GM21367 (cell line): ENCODE measurements at regions not wholly inside any gene's neighbourhood (a gene's known extent, or its start where the extent isn't known, plus 50 kb on each side); places are given as distances from the start of the nearest gene placed in this dataset.
"Not testable (repeated sequence)": the region's sequence is repeated elsewhere in the genome, so short reads cannot be mapped to it uniquely, and the experiment has no call there.

Source experiments
- ATAC-seq: cut with Tn5 transposase; IDR thresholded peaks from one replicate; pipeline ENCODE4 v1.9.1; 2021; ENCODE audit not compliant: unreplicated experiment

DNA sequence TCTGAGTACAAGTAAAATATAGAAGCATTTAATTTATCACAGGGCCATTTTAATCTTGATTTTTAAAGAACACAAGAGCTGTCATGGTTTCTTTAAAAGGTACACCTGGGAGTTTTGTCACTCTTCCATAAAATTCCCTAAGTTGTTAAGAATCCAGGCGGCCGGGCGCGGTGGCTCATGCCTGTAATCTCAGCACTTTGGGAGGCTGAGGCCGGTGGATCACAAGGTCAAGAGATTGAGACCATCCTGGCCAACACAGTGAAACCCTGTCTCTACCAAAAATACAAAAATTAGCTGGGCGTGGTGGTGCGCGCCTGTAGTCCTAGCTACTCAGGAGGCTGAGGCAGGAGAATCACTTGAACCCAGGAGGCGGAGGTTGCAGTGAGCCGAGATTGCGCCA lies 278.3 kb downstream of the PCDH17 start:
- not testable (repeated sequence) for ATAC-seq

DNA sequence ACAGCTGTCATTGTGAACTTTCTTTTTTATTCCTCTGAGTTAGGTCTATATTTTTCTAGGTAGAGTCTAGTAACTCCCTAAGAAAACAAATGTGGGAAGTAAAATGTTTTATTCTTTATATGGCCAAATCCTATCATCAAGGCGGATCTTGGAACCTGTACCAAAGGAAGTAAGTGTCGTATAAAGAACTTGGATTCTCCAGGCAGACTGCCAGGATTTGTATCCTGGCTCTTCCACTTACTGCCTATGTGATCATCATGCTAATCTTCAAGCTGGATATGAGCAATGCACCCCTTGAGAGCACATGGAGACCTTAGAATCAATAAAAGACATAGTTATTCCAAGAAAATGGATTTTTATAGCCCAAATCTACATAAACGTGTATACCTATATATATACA lies 286.5 kb downstream of the PCDH17 start:
- ATAC-seq: no peak

DNA sequence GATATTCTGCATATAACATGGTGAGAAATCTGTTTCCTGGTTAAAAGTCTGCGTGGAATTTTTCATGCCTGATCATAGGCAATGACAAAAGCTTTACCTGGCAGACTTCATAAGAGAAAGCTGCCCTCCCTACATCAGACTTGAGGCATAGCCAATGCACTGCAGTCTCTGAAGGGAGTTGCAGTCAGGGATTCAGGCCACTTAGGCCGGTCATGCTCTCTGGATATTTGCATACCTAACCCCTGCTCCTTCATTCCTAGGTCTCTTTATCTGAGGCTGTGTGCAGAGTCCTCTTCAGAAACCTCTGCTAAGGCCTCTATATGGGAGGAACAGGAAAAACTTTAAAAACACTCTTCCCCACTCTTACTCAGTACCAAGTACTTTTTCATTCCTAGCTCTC lies 287.4 kb downstream of the PCDH17 start:
- no peak for ATAC-seq

DNA sequence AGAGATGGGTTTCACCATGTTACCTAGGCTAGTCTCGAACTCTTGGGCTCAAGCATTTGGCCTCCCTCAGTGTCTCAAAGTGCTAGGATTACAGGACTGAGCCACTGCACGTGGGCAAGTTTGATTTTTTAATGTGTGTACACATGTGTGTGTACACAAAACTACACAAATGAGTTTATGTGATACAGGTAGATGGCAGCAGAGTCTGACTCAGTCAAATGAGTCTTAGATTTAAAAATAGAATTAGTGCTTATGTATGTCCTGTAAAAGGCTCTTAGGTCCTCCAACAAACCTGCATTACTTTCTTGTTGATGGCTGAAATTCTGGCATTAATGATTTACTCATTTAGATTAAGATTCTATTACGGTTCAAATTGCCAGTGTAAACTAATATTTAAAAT lies 293.7 kb downstream of the PCDH17 start:
- ATAC-seq: no peak

DNA sequence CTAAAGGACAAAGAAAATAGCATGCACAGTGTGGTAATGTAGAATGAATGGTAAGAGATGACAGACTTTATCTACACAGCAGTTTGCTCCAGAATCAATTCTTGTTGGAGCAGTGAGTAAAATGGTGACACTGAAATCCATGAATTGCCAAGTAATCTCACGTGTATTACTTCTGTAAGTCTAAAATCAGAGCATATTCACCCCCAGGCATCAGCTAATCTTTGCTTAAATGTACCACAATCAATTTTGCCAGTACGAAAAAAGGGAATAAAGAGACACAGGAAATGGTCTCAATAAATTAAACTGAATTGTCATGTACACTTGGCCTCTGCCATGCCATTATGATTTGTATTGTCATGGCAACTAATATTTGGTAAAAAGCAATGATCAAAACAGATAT lies 294.2 kb downstream of the PCDH17 start:
- no peak for ATAC-seq

DNA sequence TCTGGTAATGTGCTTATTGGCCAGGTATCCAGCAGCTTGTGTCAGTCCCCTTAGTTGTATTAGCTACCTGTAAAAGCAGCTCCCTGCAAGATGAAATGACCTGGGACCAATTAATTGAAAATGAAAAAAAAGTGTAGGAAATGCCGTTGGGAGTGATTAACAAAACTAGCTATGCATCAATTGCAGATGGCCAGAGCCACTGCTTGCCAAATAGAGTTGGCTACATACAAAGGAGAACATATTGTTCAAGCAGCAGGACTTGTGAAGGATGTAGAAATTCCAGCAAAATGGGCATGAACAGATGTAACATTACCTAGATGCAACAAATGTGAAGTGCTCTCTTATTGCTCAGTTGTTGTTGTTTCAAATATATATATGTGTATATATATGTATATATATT lies 300.5 kb downstream of the PCDH17 start:
- ATAC-seq: no peak

DNA sequence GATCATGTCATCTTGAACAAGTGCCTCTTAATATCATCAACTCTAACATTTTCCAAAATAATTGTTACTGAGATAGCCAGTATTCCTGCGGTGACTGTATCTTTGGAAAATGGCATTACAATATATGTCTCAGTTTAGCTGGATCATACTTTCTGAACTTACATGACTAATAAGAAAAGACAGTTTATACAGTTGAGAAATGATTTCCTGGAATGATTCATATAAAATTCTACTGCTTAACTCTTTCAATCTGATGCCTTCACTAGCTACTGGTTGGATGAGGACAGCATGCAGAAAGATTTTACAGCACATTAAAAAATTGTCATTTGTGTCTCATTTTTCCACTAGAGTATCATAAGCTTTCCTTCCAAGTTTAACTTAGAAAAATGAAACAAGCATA lies 302.1 kb downstream of the PCDH17 start:
- no peak for ATAC-seq

DNA sequence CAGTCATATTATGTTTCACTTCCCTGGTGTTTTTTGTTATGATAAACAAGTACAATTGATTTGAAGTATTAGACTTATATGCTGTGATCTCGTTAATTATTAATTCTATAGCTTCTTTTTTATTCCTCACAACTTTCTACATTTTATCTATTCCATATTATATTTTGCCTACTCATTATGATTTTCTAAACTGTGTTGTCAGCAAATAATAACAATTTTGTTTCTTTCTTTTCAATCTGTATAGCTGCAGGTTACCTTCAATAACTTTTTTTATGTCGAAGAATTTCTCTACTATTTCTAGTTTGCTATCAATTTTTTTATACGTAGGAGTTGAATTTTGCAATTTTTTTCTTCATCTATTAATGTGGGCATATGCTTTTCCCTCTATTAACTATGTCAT lies 304.4 kb downstream of the PCDH17 start:
- no peak for ATAC-seq

DNA sequence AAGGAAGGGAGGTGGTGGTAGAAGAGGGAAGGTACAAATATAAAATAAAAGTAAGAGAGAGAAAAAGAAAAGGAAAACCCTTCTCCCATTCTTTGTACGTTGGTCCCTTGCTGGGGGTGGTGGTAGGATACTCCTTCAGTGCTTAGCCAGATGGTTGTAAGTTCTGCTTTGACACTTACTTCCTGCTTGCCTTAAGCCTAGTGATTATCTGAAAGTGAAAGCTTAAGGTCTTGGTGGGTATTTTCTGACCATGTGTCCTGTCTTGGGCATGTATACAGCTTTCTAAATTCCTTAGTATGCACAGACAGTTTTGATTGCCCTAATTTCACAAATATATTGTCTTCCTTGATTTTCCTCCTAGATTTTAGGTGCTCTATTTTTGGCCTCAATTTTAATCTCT lies 314.8 kb downstream of the PCDH17 start:
- peak; percentile 86 for ATAC-seq

DNA sequence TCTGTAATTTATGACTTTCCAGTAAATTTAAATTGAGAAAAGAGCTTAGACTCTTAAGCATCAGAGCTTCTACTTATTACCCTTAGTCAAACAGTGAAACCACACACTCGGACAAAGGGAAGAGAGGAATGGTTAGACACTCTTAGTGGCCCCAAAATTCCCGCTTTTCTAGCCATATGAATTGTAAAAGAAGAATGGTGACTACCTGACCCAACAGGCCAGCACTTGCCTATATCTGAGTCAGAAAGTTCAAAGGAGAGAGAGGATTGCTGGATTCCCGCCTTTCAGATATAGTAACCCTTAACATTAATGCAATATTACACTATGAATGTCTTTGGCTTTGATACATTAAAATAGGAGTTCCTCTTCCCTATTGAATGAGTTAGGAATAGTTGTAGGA lies 317.3 kb downstream of the PCDH17 start:
- ATAC-seq: no peak

DNA sequence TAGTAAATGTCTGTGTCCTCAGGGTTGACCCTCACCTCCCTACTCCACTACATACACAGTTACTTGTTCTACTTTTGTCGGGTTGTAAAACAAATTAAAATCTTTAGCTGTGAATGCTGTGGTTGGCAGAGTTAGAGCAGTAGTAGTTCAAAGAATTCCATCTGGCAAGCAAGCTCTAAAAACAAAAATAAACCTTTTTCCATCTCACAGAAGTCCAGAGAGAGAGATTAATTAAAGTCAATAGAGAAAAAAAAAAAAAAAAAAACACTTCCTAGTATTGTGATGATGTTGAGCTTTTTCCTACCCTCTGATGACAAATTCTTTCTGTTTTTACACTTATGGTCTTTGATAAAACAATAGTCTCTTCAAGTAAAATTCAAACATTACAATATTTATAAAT lies 338.4 kb downstream of the PCDH17 start:
- ATAC-seq: no peak

DNA sequence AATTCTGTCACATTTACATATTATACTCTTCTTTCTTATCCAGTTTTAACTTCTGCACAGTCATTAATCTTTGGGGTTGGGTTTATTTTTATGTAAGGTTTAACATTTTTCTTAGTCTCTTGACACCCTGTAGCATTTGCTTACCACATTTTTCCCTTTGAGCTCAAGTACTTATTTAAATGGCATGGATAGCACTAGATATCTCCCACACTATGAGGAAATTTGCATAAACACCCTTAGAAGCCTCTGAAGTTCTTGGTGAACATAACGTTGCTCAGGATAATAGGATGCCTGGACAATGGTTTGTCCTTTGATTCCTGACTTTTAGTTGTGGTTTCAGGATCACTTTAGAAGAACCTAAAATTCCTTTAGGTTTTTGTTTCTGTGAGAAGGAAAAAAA lies 338.9 kb downstream of the PCDH17 start:
- no peak for ATAC-seq

DNA sequence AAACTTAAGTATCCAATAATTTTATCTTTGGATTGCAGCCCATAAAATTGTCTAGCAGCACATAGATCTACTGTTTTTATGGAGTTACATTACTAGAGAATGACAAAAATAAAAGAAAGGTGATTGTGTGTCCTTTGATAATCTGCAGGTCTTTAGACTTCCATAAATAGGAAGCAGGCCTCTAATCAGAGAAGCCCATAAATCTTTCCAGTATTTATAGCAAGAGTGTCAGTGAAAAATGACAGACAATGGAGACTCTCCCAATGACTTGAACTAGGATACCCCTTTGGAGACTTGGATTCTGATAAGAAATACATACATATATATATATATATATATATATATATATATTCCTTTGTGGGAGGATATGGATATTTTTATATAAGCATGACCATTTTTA lies 351.2 kb downstream of the PCDH17 start:
- no peak for ATAC-seq

DNA sequence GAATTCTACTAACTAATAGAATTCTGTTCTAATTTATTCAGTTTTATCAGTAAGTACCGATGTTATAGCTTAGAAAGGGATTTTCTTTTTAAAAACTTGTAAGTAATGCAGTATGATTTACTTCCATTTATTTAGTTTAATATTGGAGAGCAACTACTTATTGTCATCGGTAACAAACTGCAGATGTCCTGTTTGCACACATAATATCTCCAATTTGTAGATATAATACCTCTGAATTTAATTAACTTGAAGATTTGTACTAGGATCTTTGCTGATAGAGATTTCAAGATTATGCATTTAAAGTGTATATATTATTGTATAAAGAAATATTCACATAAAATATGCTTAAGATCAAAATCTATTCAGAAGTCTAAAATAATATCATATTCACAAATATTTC lies 356.7 kb downstream of the PCDH17 start:
- no peak for ATAC-seq

DNA sequence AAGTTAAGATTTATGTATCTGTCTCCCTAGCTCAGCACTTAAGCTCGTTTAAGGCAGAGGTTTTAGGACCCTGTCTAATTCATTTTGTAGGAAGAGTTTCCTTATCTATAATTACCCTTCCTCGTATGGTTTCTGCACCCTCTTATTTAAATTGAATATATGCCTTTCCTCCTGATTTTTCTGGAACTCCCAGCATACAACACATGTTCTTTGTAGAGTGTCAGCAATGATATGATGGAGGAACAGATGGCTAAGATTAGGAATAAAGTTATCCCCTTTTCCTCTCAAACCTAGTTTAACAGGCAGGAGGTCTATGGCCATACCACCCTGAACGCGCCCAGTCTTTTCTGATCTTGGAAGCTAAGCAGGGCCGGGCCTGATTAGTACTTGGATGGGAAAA lies 359.5 kb downstream of the PCDH17 start:
- no peak for ATAC-seq

DNA sequence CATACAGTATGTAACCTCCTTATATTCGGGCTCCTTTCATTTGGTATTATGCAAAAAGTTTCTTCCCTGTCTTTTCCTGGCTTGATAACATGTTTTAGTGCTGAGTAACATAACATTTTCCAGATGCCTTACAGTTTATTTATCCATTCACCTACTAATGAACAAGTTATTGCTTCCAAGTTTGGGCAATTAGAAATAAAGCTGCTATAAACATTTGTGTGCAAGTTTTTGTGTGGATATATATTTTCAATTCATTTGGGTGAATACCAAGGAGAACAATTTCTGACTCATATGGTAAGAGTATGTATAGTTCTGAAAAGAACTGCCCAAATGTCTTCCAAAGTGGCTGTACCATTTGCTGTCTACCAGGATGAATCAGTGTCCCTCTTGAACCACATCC lies 360.9 kb downstream of the PCDH17 start:
- no peak for ATAC-seq

DNA sequence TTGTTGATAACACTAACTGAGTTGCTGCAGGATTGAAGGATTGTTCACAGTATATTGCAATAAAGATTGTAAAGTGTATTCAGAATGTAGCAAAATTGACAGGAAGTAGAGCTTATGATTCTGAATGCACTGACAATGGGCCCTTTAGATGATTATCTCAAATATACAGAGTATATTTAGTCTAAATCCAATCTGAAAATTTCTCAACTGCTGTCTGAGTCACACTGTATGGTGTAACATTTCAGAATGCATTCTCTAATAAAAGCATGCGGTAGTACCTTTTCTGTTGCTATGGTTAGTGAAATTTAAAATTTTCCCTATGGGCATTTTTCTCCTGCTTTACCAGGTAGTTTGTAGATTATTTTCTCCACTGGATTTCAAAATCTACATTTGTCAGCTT lies 365.2 kb downstream of the PCDH17 start:
- no peak for ATAC-seq

DNA sequence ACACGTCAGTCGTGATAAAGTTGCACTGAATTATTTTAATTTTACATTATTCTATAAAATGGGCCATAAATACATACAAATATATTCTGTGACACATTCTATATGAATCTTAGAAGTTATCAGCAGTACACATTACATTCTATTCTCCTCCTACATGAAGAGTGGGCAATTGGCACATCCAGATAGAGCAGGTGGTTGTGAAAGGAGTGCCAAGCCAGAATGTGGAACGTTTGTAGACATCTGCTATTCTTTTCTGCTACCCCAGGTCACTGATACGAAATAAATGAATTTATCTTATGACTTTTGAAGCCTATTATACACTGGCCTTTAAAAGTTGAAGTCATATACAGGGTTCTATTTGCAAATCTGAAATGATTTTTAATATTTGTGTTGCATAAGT lies 373.2 kb downstream of the PCDH17 start:
- ATAC-seq: no peak

DNA sequence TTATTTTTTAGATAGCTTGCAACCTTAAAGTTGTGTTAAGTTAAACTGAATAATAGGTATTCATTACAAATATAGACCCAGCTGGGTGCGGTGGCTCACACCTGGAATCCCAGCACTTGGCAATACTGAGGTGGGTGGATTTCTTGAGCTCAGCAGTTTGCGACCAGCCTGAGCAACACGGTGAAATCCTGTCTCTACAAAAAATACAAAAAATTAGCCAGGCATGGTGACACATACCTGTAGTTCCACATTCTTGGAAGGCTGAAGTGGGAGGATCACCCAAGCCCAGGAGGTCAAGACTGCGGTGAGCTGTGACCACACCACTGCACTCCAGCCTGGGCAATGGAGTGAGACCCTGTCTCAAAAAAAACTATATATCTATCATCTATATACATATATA lies 386.5 kb downstream of the PCDH17 start:
- no peak for ATAC-seq

DNA sequence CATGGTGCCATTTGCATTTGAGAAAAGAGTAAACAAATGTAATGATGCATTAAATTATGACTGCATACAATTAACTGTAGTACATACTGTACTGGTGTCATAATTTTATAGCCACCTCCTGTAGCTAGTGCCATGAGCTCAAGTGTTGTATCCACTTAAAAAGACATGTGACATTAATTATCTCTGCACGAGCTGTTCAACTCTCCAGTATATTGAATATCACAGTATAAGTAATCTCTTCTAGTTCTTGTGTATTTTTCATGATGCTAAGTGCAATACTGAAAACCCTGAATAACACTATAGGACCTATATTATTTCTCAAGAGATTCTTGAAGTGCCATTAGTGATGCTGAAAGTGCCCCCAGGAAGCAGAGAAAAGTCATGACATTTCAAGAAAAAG lies 387.3 kb downstream of the PCDH17 start:
- ATAC-seq: no peak

DNA sequence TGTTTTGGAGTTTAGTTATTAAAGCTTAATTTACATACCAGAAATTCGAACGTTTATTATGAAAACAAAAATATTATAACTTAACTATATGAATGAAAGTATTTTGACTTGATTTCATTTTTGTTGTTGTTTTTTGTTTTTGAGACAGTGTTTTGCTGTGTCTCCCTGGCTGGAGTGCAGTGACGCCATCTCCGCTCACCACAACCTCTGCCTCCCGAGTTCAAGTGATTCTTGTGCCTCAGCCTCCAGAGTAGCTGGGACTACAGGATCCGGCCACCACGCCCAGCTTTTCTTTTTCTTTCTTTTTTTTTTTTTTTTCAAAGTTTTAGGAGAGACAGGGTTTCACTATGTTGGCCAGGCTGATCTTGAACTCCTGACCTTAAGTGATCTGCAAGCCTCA lies 392.6 kb downstream of the PCDH17 start:
- no peak for ATAC-seq

DNA sequence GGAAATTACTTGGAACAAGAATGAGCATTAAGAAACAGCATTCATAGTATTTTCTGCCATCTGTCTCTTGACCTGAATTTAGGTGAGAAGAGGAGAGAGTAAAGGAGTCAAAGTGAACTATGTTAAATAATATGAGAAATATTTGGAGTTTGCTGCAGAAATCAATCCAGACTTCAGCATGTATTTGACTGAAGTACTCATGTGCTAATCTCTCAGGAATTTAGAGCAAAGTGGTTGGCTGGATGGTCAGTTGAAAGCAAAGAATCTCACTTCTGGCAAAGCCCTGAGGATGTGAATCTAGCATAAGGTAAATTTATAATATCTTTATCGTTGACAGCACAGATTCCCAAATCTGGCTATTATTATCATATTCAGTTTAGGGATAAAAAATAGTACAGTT lies 394.3 kb downstream of the PCDH17 start:
- ATAC-seq: no peak

DNA sequence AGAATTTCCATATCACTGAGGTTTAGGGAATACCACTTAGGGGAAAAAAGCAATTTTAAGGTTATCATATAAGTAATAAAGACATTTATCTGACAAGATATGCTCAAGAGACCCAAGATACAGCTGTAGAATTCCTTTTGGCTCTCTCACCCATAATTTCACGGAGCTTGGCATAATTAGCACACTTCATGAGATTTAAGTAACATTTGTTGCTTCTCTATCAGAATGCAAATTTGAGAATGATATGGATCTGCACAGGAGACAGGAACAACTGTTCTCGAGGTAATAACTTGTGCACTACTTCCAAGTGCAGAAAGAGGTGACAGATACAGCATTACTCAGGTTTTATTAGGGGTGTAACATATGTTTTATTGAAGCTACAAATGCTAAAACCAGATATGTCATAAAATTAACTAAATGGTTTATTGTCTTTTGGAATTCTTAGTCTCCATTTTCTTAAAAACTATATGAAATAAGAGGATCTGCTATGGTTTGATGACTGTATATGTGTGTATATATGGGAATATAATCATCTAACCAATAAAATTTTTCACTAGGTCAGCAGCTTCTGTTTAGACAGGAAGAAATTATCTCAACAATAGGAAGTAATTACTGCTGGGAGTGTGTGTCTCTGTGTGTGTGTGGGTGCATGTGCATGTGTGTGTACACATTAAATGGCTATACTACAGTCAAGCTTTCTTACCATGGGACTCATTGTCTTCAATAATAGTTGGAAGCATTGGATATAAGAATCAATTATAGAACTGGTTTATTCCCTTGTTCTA lies 401.3 kb downstream of the PCDH17 start:
- ATAC-seq: no peak
